Osteoblast (primary cell): ENCODE measurements at regions not wholly inside any gene's neighbourhood (a gene's known extent, or its start where the extent isn't known, plus 50 kb on each side); places are given as distances from the start of the nearest gene placed in this dataset.

ENCODE experiments used
- DNase-seq: peaks from one replicate; pipeline ENCODE4 v3.0.0; 2011; ENCODE audit warnings: low spot score, mixed read lengths; ENCODE audit not compliant: insufficient read length; ENCODE audit errors: missing footprints
- H2AFZ ChIP-seq: 2 replicates; pipeline ENCODE4 v1.6.0; 2011; ENCODE audit warnings: mild to moderate bottlenecking, low read length
- H3K27ac ChIP-seq: 2 replicates; pipeline ENCODE4 v1.5.1; 2011; ENCODE audit warnings: mild to moderate bottlenecking, low read depth, low read length, moderate library complexity
- H3K27me3 ChIP-seq: 2 replicates; pipeline ENCODE4 v1.6.0; 2012; ENCODE audit warnings: mild to moderate bottlenecking, control low read depth, inconsistent platforms, low read length, moderate library complexity; ENCODE audit not compliant: insufficient read depth
- H3K36me3 ChIP-seq: 2 replicates; pipeline ENCODE4 v1.5.1; 2011; ENCODE audit warnings: mild to moderate bottlenecking, low read length, control low read depth, moderate library complexity; ENCODE audit not compliant: insufficient read depth
- H3K4me1 ChIP-seq: 2 replicates; pipeline ENCODE4 v1.5.1; 2011; ENCODE audit warnings: mild to moderate bottlenecking, low read length, control low read depth, moderate library complexity; ENCODE audit not compliant: insufficient read depth
- H3K4me2 ChIP-seq: 2 replicates; pipeline ENCODE4 v1.6.0; 2011; ENCODE audit warnings: mild to moderate bottlenecking, low read length; ENCODE audit not compliant: insufficient read depth
- H3K4me3 ChIP-seq: fragments of 200-600 bp; sonication (generic); 3 replicates; pipeline ENCODE4 v1.5.1; 2012; ENCODE audit warnings: mild to moderate bottlenecking, low read length, inconsistent platforms; ENCODE audit not compliant: insufficient read depth
- H3K79me2 ChIP-seq: 2 replicates; pipeline ENCODE4 v1.6.0; 2012; ENCODE audit warnings: mild to moderate bottlenecking, low read length, control low read depth, inconsistent platforms; ENCODE audit not compliant: insufficient read depth
- H3K9me3 ChIP-seq: 2 replicates; pipeline ENCODE4 v1.5.1; 2011; ENCODE audit warnings: low read depth, low read length, control low read depth
- H4K20me1 ChIP-seq: 2 replicates; pipeline ENCODE4 v1.6.0; 2012; ENCODE audit warnings: mild to moderate bottlenecking, low read length, control low read depth; ENCODE audit not compliant: insufficient read depth
- CTCF ChIP-seq: IDR thresholded peaks from 2 replicates; pipeline ENCODE4 v1.5.1; 2011; ENCODE audit warnings: mild to moderate bottlenecking, low read depth, low read length, moderate library complexity; ENCODE audit errors: extremely low read depth

GRCh38 chr5:2529371-2530092 is 221.9 kb downstream of the IRX2 start:
- Histone ChIP-seq H3K9me3 (peaks cover 4% of the 10 kb centered on the region), H3K36me3 (no peaks in the 10 kb centered on the region), H2AFZ (no peak overlapping the region), H3K4me1 (no peaks in the 10 kb centered on the region), H4K20me1 (no peaks in the 10 kb centered on the region), H3K79me2 (no peaks in the 10 kb centered on the region), H3K4me2 (no peak overlapping the region), H3K27me3 (no peaks in the 10 kb centered on the region), H3K4me3 (no peak overlapping the region), H3K27ac (no peak overlapping the region)
- DNase-seq = no peak
- no peak for TF ChIP-seq CTCF

GRCh38 chr5:2525351-2525750 is 226.1 kb downstream of the IRX2 start:
- Histone ChIP-seq H3K4me2 (no peak overlapping the region), H4K20me1 (no peaks in the 10 kb centered on the region), H3K36me3 (no peaks in the 10 kb centered on the region), H3K4me1 (no peaks in the 10 kb centered on the region), H3K79me2 (no peaks in the 10 kb centered on the region), H3K27me3 (no peaks in the 10 kb centered on the region), H3K4me3 (no peak overlapping the region), H3K27ac (no peak overlapping the region), H3K9me3 (peaks cover 2% of the 10 kb centered on the region), H2AFZ (no peak overlapping the region)
- no peak for DNase-seq
- TF ChIP-seq CTCF = no peak

DNA sequence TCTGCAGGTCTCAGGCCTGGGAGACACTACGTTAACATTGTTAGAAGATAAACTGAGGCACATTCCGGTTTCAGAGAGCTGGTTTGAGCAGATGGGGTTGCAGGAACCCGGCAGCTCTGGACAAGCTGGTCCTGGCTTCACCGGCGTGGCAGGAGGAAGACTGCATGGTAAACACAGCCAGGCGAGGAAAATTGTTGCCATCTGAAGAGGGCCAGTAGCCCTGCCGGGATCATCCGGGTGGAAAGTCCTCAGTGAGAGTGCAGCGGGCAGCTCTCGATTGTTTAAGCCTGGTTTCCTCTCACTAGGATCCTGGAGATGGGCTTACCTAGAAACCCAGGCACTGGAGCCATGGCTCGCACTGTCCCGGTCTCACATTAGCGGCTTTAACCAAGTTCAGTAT is 226.9 kb downstream of the IRX2 start:
- H3K4me2 ChIP-seq = no peak overlapping the region
- peak; percentile 50 for DNase-seq
- H3K27me3 ChIP-seq = no peaks in the 10 kb centered on the region
- no peaks in the 10 kb centered on the region for H4K20me1 ChIP-seq
- H3K4me1 ChIP-seq = no peaks in the 10 kb centered on the region
- H3K4me3 ChIP-seq = no peak overlapping the region
- H3K79me2 ChIP-seq = no peaks in the 10 kb centered on the region
- H3K27ac ChIP-seq = no peak overlapping the region
- H3K9me3 ChIP-seq = peaks cover 2% of the 10 kb centered on the region
- TF ChIP-seq CTCF = no peak
- no peaks in the 10 kb centered on the region for H3K36me3 ChIP-seq
- no peak overlapping the region for H2AFZ ChIP-seq

DNA sequence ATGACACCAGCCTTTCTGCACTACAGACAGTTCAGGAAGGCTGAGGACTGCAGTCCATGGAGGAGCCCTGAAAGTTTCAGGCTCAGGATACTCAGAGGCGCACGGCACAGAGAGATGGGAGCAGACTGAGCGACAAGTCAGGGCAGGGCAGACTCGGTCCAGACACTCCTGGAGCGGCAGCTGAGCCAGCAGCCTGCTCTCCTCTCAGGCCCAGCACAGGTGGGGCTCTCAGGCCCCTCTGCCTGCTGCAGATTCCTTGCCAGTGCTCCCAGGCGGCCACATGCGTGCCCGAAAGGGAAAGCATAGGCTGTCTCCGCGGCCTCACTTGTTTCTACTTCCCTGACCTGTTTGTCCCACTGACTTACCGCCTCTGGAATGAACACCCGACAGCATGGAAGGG is 228.3 kb downstream of the IRX2 start:
- H3K9me3 ChIP-seq = peaks cover 2% of the 10 kb centered on the region
- H3K27ac ChIP-seq = no peak overlapping the region
- DNase-seq = no peak
- no peaks in the 10 kb centered on the region for H3K27me3 ChIP-seq
- no peak overlapping the region for H2AFZ ChIP-seq
- H4K20me1 ChIP-seq = no peaks in the 10 kb centered on the region
- H3K4me1 ChIP-seq = no peaks in the 10 kb centered on the region
- no peak overlapping the region for H3K4me2 ChIP-seq
- no peaks in the 10 kb centered on the region for H3K36me3 ChIP-seq
- TF ChIP-seq CTCF = no peak
- H3K4me3 ChIP-seq = no peak overlapping the region
- no peaks in the 10 kb centered on the region for H3K79me2 ChIP-seq
